Kidney tubule cell (primary cell): ENCODE measurements at regions not wholly inside any gene's neighbourhood (a gene's known extent, or its start where the extent isn't known, plus 50 kb on each side); places are given as distances from the start of the nearest gene placed in this dataset.

ENCODE experiments used
- DNase-seq: peaks from one replicate; pipeline ENCODE4 v3.0.0-alpha.2; 2018; ENCODE audit warnings: low spot score

DNA sequence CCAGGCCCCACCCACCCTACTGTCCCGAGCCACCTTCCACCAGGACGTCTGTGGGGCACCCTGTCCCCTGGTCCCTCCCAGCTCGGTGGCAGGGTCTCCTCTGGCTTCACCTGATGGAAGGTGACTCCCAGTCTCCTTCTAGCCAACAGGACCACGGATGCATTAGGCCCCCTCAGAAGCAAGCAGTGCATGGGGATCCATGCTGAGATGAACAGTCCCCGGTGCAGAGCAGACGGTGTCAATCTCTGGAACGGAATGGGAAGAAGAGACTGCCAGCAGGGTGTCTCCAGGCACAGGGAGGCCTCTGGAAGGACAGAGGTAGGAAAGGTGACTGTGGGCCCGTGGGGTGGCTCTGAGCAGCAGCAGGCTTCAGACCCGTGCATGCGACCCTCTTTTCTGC lies 65.2 kb upstream of the FZD7 start:
- no peak for DNase-seq

DNA sequence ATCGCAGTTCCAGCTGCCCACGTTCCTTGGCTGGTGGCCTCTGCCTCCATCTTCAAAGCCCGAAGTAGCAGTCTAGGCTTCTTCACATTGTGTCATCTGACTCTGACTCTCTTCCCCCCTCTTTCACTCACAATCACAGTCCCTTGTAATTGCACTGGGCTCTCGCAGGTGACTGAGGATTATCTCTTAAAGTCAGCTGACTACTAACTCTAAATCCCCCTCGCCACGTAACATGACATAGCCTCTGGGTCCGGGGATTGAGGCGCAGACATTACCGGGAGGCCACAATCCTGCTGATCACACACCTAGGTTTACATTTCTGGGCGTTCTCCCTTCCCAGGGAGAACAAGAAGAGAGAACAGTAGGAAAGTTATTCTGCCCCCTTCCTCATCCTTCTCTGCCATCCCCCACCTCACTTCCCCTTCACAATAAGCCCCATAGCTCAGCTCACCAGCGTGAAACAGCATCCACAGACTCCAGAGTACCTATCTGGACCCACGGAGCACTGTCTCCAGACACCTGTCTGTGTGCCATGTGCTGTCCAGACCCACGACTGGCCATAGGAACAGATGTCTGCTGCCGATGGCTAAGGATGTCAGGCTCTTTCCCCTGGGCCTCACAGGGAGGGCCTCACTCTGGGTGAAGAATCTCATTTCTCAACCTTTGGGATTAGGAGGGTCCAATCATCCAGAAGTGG lies 64.3 kb upstream of the FZD7 start:
- DNase-seq = no peak

DNA sequence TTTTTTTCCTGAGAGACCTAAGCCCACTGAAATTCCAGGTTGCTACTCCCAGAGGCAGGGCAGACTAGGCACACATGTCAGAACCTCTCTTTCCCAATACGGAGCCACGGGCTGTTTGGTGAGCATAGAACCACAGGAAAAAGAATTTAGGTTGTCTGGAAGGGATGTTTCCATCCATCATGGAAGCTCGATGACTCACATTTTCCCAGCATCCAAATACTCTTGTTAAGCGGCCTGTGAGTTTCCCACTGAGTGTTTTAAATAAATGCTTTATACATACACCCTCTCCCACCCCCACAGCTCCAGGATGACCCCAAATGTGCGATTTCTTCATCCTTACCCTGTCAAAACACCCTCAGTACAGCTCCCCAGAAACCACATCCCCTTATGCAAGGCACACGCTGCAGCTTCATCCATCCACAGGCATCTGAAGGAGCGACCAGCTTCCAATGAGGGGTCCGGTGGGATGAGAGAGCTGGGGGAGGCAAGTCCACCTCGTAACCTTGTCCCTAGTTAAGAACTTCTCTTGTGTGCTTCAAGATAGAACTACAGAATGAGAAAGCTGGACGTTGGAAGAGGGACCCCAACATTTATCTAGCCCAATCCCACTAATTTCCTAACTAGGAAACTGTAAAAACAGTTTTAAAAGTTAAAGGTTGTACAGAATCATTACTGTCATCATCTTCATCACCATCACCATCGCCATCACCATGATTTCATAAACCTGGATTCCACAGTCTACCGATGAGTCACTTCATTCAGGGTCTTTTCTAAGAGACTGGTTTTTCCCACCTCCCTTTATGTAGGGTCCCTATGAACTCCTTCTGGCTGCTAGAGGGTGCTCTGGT lies 63.5 kb upstream of the FZD7 start:
- no peak for DNase-seq

DNA sequence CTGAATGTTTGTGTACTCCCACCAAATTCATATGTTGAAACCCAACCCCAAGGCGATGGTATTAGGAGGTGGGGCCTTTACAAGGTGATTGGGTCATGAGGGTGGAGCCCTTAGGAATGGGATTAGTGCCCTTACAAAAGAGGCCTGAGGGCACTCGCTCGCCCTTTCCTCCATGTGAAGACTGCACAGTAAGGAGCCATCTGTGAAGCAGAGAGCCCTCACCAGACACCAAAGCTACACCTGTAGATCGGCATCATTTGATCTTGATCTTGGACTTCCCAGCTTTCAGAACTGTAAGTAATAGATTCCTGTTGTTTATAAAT lies 62.9 kb upstream of the FZD7 start:
- no peak for DNase-seq

DNA sequence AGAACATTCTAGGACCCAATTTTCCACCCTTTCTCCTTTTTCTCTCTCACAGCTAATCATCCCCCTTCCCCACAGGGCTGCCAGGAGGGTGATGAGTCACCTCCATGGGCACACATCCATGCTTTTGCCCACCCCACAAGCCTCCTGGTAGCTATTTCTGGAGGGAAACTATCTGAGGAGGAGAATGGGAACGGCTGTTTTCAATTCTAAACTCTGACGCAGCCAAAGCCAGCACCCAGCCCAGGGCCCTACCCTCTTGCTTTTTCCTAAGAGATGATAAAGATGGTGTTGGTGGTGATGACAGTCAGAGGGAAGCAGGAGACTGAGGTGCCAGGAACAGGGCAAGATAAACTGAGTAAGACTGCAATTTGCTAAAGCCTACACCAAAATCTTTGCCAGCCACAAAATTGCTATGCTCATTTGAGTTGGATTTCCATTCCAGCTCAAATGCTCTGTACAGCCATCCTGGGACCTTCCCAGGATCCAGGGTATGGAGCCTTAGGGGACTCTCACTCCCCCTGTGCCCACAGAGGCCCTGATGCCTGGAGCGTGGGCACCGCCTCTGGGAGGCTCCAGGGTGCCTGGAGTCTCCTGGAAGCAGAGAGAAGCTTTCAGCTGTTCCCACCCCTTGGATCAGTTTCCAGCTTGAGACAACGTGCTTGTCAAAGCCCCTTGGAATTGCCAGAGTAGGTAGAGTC lies 62.0 kb upstream of the FZD7 start:
- DNase-seq = no peak

DNA sequence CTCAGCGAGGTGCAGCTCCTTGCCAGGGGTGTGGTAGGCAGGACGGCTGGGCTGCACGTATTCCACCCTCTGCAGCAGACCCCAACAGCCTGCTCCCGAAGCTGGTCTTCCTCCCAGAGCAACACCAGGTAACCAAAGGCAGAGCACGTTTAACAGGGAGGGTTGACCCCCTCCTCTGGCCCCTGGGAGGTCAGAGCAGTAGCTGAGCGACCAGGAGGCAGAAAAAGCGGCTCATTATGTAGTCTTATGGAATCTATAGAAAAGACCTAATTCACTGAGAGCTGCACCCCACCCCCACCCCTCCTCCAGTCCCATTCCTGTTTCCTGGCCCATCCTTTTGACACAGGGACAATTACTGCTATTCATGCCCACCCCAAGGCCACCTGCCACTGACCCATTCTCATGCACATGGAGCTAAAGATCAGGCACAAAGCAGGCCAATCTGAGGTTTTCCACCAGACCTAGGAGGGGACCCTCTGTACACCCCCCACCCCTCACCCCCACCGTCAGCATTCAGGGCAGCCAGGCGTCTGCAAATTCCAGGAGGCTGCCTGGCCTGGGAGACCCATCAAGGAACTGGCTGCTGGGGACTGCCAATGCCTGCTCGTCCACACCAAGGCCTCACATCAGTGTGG lies 60.9 kb upstream of the FZD7 start:
- no peak for DNase-seq

DNA sequence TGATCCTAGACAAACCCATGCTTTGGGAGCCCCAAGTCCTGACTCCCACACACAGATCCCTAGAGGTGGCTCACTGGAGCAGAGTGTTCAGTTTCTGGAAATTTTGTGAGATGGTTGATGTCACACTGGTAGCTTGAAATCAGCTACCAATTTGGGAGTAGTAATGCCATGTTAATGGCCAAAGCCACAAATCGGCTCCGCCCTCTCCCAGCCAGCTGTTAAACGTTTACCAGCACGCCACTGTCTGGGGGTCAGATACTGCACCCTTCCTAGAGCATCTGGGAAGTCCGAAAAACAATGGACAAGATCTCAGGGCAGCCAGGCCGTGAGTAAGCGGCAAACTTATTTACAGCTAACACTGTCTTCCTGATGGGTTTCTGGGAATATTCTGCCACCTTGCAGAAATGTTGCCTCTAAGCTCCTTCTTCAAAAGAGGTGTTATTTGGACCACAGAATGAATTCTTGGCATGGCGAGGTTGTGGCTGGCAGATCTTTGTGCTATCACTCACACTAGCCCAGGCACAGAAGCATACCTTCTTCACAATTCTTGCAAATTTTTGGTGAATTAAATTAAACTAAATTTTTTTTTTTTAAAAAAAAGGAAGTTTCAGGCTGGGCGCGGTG lies 60.2 kb upstream of the FZD7 start:
- no peak for DNase-seq

DNA sequence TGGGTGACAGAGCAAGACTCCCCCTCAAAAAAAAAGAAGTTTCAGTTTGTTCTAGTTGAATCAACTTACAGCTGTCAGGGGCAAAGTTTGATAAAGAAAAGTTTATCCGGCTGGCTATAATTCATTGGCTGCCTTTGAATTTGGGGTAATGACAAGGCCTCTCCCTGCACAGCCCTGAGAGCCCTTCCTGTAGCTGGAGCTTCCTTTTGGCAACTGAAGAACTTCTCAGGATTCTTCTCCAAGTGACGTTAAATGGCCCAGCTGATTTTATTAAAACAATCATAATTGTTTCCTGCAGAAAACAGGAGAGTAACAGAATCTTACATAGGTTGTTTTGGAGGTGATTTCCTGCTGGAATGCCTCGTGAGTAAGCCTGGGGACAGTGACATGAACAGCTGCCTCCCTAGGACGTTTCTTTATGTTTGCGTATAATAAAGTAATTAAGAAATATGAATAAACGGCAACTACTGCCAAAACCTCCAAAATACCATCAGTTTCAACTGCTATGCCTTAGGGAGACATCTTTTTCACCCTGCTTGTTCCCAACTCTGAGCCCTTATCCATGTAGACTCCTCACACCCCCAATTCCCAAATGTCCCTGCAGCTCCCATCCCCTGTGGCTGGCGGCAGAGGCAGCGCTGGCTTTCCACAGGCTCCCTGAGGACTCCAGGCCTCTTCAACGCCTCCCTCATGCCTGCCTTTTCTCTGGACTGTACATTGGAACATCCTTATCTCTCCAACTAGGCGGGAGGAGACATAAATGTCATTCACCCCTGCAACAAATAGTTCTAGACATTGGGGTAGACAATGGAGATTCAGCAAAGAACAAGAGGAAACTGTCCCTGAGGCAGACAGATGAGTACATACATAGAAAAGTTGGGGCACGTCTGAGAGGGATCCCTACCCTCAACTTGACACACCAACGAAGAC lies 59.2 kb upstream of the FZD7 start:
- no peak for DNase-seq

DNA sequence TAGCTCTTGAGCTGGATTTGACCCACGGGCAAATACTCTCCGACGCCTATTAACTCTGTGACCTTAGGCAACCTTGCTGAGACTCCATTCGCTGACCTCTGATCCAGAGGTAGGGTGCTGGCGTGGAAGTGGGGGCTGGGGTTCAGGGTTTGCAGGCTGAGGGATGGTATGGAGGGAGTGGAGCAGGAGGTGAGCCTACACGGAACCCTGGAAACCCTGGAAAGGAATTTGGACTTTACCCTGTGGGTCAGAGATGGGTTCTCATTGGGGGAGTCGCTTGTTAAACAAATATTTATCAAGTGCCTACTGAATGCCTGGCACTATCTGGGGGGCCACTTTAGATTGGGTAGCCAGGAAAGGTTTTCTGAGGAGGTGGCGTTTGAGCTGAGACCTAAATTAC lies 58.2 kb upstream of the FZD7 start:
- DNase-seq = no peak

DNA sequence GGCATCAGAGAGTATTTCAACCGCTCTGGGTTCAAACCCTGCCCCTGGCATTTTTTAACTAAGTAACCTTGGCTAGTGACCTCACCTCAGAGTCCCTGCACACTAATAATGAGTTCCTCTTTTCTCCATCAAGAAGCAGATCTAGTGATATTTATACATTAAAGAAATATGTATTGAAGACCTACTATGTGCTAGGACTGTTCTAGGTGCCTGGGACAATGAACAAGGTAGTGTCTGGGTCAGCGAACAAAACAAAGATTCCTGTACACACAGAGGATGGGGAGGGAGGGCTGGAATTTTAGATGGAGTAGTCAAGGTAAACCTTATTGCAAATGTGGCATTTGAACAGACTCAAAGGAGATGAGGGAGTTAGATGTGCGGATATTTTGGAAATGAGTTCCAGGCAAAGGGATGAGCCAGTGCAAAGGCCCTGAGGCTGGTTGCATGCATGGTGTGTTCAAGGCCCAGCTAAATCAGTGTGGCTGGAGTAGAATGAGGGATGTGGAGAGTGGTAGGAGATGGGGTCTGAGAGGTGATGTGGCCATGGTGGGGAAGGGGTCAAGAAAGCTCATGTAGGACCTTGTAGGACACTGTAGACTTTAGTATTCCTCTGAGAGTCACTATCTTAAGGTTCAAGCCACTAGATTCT lies 57.6 kb upstream of the FZD7 start:
- no peak for DNase-seq

DNA sequence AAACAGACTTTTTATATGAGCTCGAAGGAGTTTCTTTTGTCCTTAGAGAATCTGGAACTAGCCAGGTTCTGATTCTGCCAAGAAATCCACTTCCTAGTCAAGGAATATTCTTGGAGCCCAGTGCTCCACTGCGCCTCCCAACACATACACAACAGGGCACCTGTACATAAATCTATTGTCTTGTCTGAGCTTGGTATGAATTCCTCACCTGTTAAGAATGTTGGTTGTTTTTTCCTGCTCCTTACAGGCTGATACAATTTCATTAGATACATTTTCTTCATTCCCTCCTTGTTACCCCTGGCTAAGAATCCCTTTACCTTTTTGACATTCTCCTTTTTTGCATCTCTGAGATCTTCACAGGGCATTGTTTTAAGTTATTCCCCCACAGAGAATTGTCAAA lies 56.0 kb upstream of the FZD7 start:
- no peak for DNase-seq

DNA sequence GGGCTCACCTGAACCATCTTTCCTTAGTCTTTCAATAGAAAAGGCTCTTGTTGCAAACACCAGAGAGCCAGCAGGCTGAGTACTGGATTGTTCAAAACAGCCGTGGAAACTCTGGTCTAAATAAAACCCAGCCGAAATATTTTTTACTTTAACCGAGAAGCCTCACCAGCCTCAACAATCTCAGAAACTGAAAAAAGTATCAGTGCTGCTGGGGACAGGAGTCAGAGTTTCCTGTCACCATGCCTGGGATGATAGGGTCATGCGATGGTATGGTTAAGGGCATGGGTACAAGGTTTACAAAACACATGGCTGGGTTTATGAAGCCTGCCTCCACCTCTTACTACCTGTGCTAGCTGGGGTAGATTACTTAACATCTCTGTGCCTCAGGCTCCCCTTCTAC lies 55.3 kb upstream of the FZD7 start:
- DNase-seq = no peak

DNA sequence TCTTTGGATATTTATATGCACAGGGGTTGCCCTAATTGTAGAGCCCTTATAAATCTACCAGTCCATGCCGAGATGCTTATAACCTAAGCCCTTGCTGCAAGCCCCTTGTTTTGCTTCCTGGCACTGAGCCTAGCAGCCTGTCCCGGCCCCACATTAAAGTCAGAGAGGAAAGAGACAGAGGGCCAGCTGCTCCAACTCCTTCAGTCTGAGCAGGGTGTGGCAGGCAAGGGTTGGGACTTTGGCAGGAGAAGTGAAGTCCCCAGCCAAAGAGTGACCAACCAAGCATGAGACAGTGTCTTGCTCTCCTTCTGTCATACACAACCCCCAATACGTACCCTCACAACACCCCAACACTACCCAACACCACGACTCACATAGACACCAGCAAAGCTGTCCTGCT lies 54.7 kb upstream of the FZD7 start:
- DNase-seq = no peak

DNA sequence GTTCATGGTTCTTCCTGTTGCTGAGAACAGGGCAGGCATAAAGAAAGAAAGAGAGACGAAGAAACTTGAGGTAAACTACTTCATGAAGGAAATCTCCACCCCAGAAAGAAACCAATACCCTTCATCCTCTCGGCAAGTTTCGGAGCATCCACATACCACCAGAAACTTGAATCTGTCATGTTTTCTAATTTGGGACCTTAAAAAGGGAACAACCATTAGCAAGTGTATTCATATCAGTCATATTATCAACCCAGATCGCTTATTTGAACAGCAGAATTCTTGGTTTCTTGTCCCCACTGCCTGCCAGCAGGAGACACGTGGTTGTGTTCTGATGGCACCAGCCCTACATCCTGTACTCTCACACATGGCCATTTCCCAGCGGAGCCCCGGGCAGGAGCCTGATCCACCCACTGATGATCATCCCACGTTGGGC lies 53.2 kb upstream of the FZD7 start:
- DNase-seq = no peak

DNA sequence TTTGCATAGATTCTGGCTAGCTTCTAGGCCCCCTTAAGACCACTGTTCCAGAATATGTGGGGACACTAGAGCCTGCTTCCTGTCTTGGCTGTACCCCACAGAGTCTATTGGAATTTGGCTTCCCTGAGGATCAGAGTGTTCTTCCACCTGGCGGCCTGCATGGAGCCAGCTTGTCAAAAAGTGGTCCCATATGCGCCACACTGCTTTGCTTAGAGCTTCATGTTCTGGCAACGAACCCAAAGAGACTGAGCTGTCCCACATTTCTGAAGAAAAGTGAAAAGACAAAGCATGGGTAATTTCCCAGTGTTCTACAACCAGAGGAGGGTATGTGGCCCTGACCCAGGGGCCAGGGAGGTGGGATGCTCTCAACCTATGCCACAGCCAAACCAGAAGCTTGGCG lies 52.7 kb upstream of the FZD7 start:
- no peak for DNase-seq

DNA sequence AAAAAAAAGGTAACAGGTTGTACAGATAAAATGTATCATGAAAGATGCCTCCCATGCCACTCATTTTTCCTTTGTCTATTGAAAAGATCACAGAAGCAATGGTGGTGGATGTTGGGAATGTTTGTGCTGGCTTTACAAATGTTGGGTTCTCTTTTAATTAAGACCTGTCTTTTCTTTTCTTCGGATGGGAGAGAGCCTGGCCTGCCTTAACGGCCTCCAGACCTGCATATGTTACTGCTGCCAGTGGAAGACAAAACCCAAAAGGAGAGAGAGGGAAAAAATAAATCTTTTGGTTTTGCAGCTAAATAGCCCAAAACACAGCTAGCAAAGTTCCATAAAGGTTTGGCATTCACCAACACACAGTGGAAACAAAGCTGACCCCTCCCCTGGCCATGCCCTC lies 50.5 kb upstream of the FZD7 start:
- no peak for DNase-seq

DNA sequence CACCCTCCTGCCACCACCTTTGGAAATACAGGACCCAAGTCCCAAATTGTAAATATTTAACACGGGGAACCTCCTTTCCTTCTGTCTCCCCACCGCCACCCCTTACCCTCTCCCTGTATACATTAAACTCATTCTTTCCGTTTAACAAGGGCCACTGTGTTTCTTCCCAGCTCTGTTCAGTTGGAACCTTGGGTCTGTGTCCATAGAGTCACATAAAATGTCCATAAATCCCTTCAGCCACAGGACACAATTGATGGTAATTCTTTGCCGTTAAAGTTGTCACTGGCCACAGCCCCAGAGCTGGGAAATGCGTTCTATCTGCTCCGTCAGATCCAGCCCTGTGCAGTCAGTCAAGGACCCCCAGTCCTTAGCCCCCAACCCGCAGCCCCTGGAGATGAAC lies 49.9 kb upstream of the FZD7 start:
- DNase-seq = no peak
